Skeletal muscle cell (primary cell): ENCODE measurements at regions not wholly inside any gene's neighbourhood (a gene's known extent, or its start where the extent isn't known, plus 50 kb on each side); places are given as distances from the start of the nearest gene placed in this dataset.
"Not testable (repeated sequence)": the region's sequence is repeated elsewhere in the genome, so short reads cannot be mapped to it uniquely, and the experiment has no call there.

ENCODE experiments used
- DNase-seq: peaks from one replicate; pipeline ENCODE4 v3.0.0-alpha.2; 2010; ENCODE audit warnings: low read depth
- H3K4me3 ChIP-seq: 2 replicates; pipeline ENCODE4 v1.5.1; 2011; ENCODE audit warnings: low read depth, mild to moderate bottlenecking, control low read depth, low read length, moderate library complexity

GRCh38 chr5:130773813-130774212, 391.2 kb downstream of the HINT1 start:
- no peak for DNase-seq
- no peak overlapping the region for H3K4me3 ChIP-seq

DNA sequence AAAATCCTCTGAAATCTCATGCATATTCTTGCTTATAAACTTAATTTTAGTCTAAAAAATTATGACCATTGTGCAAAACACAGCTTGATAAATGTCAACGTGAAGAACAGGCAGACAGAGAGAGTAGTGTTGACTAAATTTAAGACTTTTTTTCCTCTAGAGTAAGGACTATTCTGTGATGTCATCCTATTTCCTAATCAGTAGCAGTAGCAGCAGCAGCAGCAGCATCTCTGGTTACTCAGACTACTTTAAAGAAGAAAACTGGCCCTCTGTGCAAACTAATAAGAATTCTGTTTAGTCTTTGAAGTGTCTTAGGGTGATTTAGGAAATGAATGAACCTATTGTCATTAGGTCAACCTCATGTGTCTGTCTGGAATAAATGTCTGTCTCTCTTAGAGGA, 403.0 kb downstream of the HINT1 start:
- no peak overlapping the region for H3K4me3 ChIP-seq
- peak; percentile 18 for DNase-seq

DNA sequence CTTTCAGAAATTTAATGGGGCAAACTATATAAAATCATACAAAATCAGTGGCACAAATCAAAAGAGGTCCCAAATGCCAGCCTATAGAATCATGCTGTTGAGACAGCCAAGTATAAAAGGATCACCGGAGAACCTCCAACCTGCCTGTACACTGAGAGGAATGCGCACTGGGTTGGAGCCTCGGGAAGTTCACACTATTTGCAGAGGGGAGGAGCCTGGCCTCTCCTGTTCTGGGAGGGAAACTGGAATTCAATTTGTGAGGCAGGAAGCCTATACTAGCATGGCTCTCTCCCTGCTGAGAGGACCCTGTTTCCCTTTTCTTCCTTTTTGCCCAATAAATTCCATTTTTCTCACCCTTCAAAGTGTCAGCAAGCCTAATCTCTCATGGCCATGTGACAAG, 406.0 kb downstream of the HINT1 start:
- no peak for DNase-seq
- H3K4me3 ChIP-seq = no peak overlapping the region

DNA sequence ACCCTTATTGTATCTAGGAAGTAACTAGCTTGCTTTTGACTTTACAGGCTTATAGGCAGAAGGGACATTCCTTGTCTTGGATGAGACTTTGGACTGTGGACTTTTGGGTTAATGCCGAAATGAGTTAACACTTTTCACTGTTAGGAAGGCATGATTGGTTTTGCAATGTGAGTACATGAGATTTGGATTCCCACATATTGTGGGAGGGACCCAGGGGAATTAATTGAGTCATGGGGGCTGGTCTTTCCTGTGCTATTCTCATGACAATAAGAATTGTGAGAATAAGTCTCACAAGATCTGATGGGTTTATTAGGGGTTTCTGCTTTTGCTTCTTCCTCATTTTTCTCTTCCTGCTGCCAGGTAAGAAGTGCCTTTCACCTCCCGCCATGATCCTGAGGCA, 417.5 kb downstream of the HINT1 start:
- no peak overlapping the region for H3K4me3 ChIP-seq
- DNase-seq = peak; percentile 59

- not testable (repeated sequence) for H3K4me3 ChIP-seq, DNase-seq
These were observed 418.4 kb downstream of the HINT1 start for GRCh38 chr5:130746641-130747040.

DNA sequence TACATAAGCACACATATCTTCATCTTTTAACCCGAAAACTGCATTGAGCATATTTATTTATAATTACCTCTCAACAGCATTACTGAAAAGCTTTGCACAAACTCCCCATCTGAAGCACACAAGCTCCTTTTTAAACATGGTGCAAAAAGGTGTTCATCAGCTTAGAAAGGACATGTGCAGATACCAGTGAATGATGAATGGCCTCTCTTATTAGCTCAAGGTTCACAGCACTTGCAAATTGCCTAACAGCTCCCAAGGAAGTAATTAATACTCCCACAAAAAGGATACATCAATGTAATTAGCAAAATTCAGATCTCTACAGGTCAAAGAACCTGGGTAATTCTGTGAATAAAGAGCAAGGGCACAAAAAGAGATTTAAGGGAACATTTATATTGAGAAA, 422.0 kb downstream of the HINT1 start:
- no peak overlapping the region for H3K4me3 ChIP-seq
- DNase-seq = no peak

GRCh38 chr5:130740047-130740569, 424.9 kb downstream of the HINT1 start:
- no peak for DNase-seq
- no peak overlapping the region for H3K4me3 ChIP-seq

- DNase-seq = no peak
- no peak overlapping the region for H3K4me3 ChIP-seq
These were observed 433.2 kb downstream of the HINT1 start for GRCh38 chr5:130731839-130732238.

DNA sequence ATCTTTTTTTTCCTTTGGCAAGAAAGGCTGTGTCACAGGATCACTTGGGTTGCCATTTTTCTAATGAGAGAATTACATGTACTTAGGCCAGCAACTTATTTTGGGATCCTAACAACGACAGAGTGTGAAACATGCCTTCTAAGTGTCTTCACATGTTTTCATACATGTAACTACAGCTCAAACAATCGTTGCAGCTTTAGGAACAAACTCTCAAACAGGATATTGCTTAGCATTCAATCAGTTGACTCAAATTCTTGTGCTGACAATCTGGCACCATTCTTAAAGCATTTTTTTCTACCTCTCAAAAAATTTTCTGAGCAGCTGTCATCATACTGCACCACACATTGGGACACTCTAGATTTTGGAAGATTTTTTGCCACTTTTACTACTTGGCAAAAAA, 435.5 kb downstream of the HINT1 start:
- H3K4me3 ChIP-seq = no peak overlapping the region
- no peak for DNase-seq

DNA sequence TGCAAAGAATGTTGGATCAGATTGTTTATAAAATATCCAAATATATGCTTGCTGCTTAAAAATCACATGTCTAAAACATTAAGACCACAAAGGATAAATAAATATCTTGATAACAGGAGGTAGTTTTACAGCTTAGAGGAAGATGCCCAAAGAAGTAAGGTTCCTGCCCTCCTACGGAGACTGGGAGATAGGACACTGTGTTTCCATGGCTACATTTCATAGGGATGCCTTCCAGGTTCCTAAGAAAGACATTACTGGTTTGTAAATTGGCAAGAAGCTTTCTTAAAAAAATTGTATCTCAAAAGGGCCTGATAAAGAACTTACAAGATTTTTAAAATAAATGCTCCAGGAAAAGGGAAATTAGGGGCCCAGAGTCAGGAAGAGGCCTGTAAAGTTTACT, 437.2 kb downstream of the HINT1 start:
- no peak for DNase-seq

GRCh38 chr5:130724658-130725057, 440.4 kb downstream of the HINT1 start:
- H3K4me3 ChIP-seq = no peak overlapping the region
- DNase-seq = no peak

More for the DNA sequence above, 437.2 kb downstream of the HINT1 start:
- no peak overlapping the region for H3K4me3 ChIP-seq

- H3K4me3 ChIP-seq = no peak overlapping the region
- no peak for DNase-seq
These were observed 444.7 kb downstream of the HINT1 start for GRCh38 chr5:130720355-130720754.

GRCh38 chr5:130715541-130715940, 449.5 kb downstream of the HINT1 start:
- DNase-seq = peak; percentile 61

GRCh38 chr5:130714200-130714599, 450.9 kb downstream of the HINT1 start:
- H3K4me3 ChIP-seq = no peak overlapping the region

More at GRCh38 chr5:130715541-130715940, 449.5 kb downstream of the HINT1 start:
- H3K4me3 ChIP-seq = no peak overlapping the region

GRCh38 chr5:130712324-130712723, 452.7 kb downstream of the HINT1 start:
- H3K4me3 ChIP-seq = no peak overlapping the region
- DNase-seq = no peak

More at GRCh38 chr5:130714200-130714599, 450.9 kb downstream of the HINT1 start:
- no peak for DNase-seq

- peak; percentile 86 for DNase-seq
- no peak overlapping the region for H3K4me3 ChIP-seq
These were observed 454.5 kb downstream of the HINT1 start for GRCh38 chr5:130710596-130710995.

GRCh38 chr5:130708754-130709153, 456.3 kb downstream of the HINT1 start:
- DNase-seq = no peak
- H3K4me3 ChIP-seq = no peak overlapping the region

DNA sequence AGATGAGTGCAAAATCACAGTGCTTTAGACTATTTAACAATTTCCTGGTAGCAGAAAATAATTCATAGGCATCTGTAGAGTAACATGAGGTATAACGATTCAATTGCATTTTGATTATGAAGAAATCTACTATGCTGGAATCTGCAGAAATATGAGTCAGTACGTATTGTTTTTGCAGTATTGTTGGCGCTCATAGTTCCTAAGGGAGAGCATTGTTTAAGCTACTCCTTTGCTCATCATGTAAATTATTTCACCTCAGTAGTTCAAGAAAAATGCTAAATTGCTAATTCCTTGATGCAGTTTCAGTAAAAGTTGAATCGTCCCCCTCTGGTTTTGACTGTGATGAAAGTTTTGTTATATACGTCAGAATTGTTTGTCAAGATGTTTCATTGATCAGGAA, 458.4 kb downstream of the HINT1 start:
- DNase-seq = peak; percentile 60
- no peak overlapping the region for H3K4me3 ChIP-seq

GRCh38 chr5:130705368-130705767, 459.7 kb downstream of the HINT1 start:
- no peak overlapping the region for H3K4me3 ChIP-seq
- DNase-seq = no peak

DNA sequence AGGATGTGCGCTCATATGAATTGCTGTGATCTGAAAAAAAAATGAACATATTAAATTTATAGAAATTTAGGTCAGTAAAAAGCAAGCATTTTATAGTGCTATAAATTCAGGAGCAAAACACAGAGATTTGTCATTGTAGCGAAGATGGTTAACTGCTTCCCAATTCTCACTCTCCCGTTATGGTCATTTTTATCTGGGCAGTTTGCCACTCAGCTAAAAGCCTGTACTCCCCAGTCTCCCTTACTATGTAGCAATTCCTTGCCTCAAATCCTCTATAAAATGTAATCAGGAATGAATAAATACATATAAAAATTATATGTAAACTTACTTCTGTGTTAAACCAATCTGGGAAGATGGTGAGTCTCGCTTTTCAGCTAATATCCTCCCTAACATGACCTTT, 471.5 kb downstream of the HINT1 start:
- peak; percentile 32 for DNase-seq
- no peak overlapping the region for H3K4me3 ChIP-seq

DNA sequence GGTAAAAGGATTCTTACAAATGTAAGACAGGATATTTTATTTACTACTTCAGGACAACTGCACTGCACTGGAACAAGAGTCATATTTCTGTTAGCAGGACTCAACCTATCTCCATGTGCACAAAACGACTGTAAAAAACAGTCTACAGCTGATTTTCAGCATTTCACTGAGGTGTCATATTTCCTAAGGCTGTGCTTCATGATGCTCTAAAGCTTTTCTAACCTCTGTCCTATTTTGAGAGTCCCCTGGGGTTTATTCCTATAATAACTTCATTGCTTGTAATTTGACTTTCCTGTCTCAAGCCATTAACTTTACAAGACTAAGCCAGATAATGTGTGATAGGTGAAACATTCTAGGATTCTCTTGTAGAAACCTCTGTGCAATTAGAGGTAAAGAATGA, 472.3 kb downstream of the HINT1 start:
- peak; percentile 76 for DNase-seq

GRCh38 chr5:130689831-130690230, 475.2 kb downstream of the HINT1 start:
- DNase-seq = no peak
- H3K4me3 ChIP-seq = no peak overlapping the region

More for the DNA sequence above, 472.3 kb downstream of the HINT1 start:
- no peak overlapping the region for H3K4me3 ChIP-seq
